ENCODE measurements at regions not wholly inside any gene's neighbourhood (a gene's known extent, or its start where the extent isn't known, plus 50 kb on each side); places are given as distances from the start of the nearest gene placed in this dataset.

DNA sequence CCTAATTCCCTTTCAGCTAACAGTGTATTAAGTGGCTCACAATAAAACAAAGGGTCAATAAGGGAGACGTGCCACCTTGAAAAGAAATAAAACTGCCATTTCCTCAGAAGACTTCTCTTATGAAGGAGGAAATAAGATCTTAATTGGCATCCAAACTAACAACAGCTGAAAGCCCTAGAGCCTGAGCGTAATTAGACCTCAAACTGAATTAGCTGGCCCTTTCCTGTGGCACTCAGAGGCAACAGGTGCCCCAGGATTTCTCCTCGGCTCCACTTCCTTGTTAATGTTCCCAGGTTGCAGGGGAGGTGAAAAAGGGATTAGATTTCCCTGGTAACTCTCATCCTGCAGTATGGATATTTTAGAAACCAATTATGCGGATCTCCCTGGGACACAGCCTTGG is 804.3 kb downstream of the DCDC2C start:
- no peak overlapping the region for H3K4me3 ChIP-seq (replicated peaks; ENCODE audit: low read depth, low read length)
- TF ChIP-seq CTCF (IDR thresholded peaks at IDR 0.05; ENCODE audit: low read depth, low read length, missing control alignments), result no peak
- DNase-seq (ENCODE audit: extremely low read depth, low read depth), result no peak

DNA sequence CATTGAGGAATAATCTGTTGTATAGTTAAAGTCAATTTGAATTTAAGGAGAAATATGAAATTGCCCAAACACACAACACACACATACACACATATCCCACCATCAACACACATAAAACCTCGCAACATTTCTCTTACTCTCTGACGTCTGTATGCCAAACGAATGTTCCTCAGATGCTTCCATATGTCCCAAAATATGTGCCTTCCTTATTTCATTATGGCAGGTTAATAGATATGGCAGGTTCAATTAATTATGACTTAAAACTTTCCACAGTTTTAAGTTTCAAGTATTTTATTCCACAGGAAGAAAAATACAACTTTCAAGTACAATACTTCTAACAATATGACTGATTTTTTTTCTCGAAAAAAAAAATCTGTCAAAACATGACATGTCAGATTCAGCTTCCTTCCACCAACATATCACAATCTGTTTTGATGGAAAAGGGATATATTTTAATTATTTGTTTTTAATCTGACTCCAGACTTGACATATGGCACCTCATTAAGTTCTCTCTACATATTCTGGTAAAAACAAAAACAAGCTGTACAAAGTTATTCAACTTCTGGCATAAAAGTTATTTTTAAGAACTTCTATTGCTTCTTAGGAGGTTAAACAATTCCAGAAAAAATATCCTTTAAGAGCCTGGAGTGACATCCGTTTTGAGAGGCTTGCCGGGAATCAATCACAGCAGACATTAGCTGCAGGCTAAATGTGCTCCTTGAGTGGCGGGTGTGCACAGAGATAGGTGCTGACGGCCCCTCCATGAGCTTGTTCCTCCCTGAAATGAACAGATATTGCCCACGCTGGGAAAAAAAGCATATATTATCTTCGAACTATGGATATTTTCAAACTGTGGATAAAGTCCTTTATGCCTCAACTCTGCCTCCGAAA is 812.7 kb downstream of the DCDC2C start:
- no peak overlapping the region for H3K4me3 ChIP-seq (replicated peaks; ENCODE audit: low read depth, low read length)
- no peak for DNase-seq (ENCODE audit: extremely low read depth, low read depth)
- no peak for TF ChIP-seq CTCF (IDR thresholded peaks at IDR 0.05; ENCODE audit: low read depth, low read length, missing control alignments)

DNA sequence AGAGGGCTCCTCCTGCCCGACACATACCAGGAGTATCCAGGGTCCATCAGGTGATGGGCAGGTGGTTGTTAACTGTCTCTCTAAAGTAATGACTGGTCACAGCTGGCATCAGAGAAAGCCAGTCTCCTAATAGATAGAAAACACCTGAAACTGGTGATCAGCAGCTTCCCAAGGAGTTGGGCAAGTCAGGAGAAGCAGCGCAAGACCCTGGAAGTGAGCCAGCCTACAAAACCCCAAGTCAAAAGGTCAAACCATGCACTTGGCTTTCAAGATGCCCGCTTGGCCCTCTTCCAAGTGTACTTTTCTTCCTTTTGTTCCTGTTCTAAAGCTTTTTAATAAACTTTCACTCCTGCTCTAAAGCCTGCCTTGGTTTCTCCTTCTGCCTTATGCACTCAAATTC is 815.2 kb downstream of the DCDC2C start:
- DNase-seq (ENCODE audit: extremely low read depth, low read depth), result no peak
- no peak for TF ChIP-seq CTCF (IDR thresholded peaks at IDR 0.05; ENCODE audit: low read depth, low read length, missing control alignments)

GRCh38 chr2:4522498-4523421 is 819.4 kb downstream of the DCDC2C start:
- DNase-seq (ENCODE audit: extremely low read depth, low read depth), result no peak
- TF ChIP-seq CTCF (IDR thresholded peaks at IDR 0.05; ENCODE audit: low read depth, low read length, missing control alignments), result no peak
- no peak overlapping the region for H3K4me3 ChIP-seq (replicated peaks; ENCODE audit: low read depth, low read length)

More for the DNA sequence above, 815.2 kb downstream of the DCDC2C start:
- no peak overlapping the region for H3K4me3 ChIP-seq (replicated peaks; ENCODE audit: low read depth, low read length)

DNA sequence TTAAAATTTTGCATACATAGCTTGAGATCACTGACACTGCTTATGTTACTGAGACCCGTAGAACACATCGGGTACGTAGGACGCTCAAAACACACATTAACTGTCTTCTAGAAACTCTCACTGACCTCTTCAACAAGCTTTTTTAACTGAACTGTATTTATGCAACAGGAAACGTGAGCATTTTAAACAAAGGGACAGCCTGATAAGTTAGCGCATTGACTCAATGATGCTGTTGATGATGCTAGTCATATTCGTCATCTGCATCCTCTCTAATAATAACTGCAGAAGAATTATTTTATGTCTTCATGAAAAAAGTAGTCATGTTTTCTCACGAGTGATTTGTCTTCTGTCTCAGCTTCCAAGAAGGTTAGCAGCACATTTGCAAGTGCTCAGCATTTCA is 824.0 kb downstream of the DCDC2C start:
- H3K4me3 ChIP-seq (replicated peaks; ENCODE audit: low read depth, low read length), result no peak overlapping the region
- DNase-seq (ENCODE audit: extremely low read depth, low read depth), result no peak
- no peak for TF ChIP-seq CTCF (IDR thresholded peaks at IDR 0.05; ENCODE audit: low read depth, low read length, missing control alignments)

DNA sequence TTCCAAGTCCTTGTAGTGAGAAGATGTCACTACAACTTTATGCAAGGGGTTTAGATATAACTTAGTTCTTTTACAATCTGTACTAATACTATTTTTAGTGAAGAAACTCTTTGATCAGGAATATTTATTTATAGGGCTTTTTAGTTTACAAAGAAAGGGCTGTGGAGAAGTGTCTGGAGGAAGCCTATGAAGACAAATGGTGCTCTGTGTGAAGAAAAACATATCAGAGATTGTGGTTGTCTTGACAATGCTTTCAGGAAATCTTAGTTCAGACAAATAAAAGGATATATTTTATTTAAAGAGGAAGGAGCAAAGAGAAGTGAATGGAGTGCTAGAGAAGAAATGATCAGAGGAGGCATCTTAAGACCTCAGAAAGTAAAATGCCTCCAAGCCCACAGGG is 824.9 kb downstream of the DCDC2C start:
- TF ChIP-seq CTCF (IDR thresholded peaks at IDR 0.05; ENCODE audit: low read depth, low read length, missing control alignments), result no peak
- no peak for DNase-seq (ENCODE audit: extremely low read depth, low read depth)

More for the DNA sequence above, 824.9 kb downstream of the DCDC2C start:
- no peak overlapping the region for H3K4me3 ChIP-seq (replicated peaks; ENCODE audit: low read depth, low read length)

All from HFF-Myc (cell line).